ENCODE measurements at regions not wholly inside any gene's neighbourhood (a gene's known extent, or its start where the extent isn't known, plus 50 kb on each side); places are given as distances from the start of the nearest gene placed in this dataset.

GRCh38 chr5:28408651-28409050 is 1370.3 kb upstream of the CDH9 start:
- no peaks in the 10 kb centered on the region for H3K9me3 ChIP-seq
- no peak overlapping the region for H3K4me3 ChIP-seq
- H3K4me1 ChIP-seq: no peaks in the 10 kb centered on the region
- H3K27ac ChIP-seq: no peak overlapping the region
- no peaks in the 10 kb centered on the region for H3K36me3 ChIP-seq (ENCODE audit: low read depth, missing control alignments)
- H3K27me3 ChIP-seq: no peaks in the 10 kb centered on the region
- DNase-seq: no peak
- TF ChIP-seq, protein P1, sequence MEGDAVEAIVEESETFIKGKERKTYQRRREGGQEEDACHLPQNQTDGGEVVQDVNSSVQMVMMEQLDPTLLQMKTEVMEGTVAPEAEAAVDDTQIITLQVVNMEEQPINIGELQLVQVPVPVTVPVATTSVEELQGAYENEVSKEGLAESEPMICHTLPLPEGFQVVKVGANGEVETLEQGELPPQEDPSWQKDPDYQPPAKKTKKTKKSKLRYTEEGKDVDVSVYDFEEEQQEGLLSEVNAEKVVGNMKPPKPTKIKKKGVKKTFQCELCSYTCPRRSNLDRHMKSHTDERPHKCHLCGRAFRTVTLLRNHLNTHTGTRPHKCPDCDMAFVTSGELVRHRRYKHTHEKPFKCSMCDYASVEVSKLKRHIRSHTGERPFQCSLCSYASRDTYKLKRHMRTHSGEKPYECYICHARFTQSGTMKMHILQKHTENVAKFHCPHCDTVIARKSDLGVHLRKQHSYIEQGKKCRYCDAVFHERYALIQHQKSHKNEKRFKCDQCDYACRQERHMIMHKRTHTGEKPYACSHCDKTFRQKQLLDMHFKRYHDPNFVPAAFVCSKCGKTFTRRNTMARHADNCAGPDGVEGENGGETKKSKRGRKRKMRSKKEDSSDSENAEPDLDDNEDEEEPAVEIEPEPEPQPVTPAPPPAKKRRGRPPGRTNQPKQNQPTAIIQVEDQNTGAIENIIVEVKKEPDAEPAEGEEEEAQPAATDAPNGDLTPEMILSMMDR (IDR thresholded peaks at IDR 0.05): no peak
- no peak for TF ChIP-seq POLR2A (IDR thresholded peaks at IDR 0.05)
- intact Hi-C loops (cut with DNase I; ENCODE audit: low total_unique reads): no loop called here

DNA sequence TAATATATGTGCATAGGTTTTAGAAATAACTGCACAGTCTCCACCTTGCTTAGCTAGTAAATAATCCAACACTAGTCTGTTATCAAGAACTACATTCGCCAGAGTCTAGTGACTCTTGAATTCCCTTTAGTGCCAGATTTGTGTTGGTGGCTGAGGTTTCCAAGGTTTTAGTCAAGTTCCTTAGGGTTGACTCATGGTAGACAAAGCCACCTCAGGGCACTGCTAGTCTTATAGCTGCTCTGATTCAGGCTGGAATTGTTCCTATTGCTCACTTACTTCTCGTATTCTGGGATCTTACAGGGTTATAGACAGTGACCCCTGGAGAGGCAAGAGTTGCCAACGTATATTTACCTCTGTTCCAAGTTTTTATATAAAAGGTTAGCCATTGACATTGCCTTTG is 1369.8 kb upstream of the CDH9 start:
- 81 to 86% methylated on average over 3 of the region's 3 CpGs for WGBS, 2 donors
- DNase-seq: no peak
- no peaks in the 10 kb centered on the region for H3K4me1 ChIP-seq
- intact Hi-C loops (cut with DNase I; ENCODE audit: low total_unique reads): no loop called here
- no peak overlapping the region for H3K27ac ChIP-seq
- H3K27me3 ChIP-seq: no peaks in the 10 kb centered on the region
- no peaks in the 10 kb centered on the region for H3K36me3 ChIP-seq (ENCODE audit: low read depth, missing control alignments)
- no peaks in the 10 kb centered on the region for H3K9me3 ChIP-seq
- no peak overlapping the region for H3K4me3 ChIP-seq
- TF ChIP-seq POLR2A (IDR thresholded peaks at IDR 0.05): no peak
- TF ChIP-seq, protein P1 (IDR thresholded peaks at IDR 0.05): no peak

- TF ChIP-seq, protein P1 (IDR thresholded peaks at IDR 0.05): no peak
- no peak for TF ChIP-seq POLR2A (IDR thresholded peaks at IDR 0.05)
- Histone ChIP-seq H3K4me1 (no peaks in the 10 kb centered on the region), H3K27ac (no peak overlapping the region), H3K4me3 (peak overlapping the region; percentile 3 to 14), H3K9me3 (no peaks in the 10 kb centered on the region), H3K27me3 (no peaks in the 10 kb centered on the region), H3K36me3 (ENCODE audit: low read depth, missing control alignments) (no peaks in the 10 kb centered on the region)
- DNase-seq: no peak
- 78% methylated on average over 33 of the region's 35 CpGs; no CpG with 5 or more reads in 1 of the 2 donors for WGBS, 2 donors
- intact Hi-C loops (cut with DNase I; ENCODE audit: low total_unique reads): no loop called here
Measured at GRCh38 chr5:28404363-28405071, 1366.1 kb upstream of the CDH9 start.

DNA sequence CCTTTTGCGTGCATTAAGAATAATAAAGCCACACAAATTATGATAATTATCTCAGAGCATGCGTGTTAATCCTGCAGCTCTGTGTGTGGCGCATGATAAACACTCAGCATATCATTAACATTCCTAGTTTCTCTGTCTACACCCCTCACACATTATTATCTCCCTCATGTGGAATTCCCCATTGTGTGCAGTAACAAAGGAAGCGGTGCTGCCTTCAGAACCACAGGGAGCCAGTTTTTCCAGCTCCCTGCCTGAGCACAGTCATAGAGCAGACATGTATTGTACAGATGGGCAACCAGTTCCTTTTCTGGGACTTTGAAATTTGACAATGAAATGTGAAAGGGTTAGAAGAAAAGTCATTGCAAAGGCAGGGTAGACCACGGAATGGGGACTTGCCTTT is 1365.5 kb upstream of the CDH9 start:
- 76 to 78% methylated on average over 5 of the region's 5 CpGs for WGBS, 2 donors
- Histone ChIP-seq H3K36me3 (ENCODE audit: low read depth, missing control alignments) (no peaks in the 10 kb centered on the region), H3K4me3 (no peak overlapping the region), H3K27ac (no peak overlapping the region), H3K27me3 (no peaks in the 10 kb centered on the region), H3K9me3 (no peaks in the 10 kb centered on the region), H3K4me1 (no peaks in the 10 kb centered on the region)
- no peak for DNase-seq
- TF ChIP-seq, protein P1 (IDR thresholded peaks at IDR 0.05): no peak
- TF ChIP-seq POLR2A (IDR thresholded peaks at IDR 0.05): no peak
- intact Hi-C loops (cut with DNase I; ENCODE audit: low total_unique reads): no loop called here

All from testis (tissue), 2 donors.